Endodermal cell (in vitro differentiated cells): ENCODE measurements at regions not wholly inside any gene's neighbourhood (a gene's known extent, or its start where the extent isn't known, plus 50 kb on each side); places are given as distances from the start of the nearest gene placed in this dataset.
A peak's percentile ranks its signal among the peaks of the same experiment; 100 is the strongest.
"Not testable (repeated sequence)": the region's sequence is repeated elsewhere in the genome, so short reads cannot be mapped to it uniquely, and the experiment has no call there.

Source experiments
- DNase-seq: peaks from one replicate; pipeline ENCODE4 v3.0.0-alpha.2; 2017
- H3K27ac ChIP-seq: 2 replicates; pipeline ENCODE4 v1.5.1; 2013; ENCODE audit warnings: mild to moderate bottlenecking, low read depth, low read length, moderate library complexity
- H3K27me3 ChIP-seq: 2 replicates; pipeline ENCODE4 v1.6.1; 2013; ENCODE audit warnings: mild to moderate bottlenecking, low read length, moderate library complexity; ENCODE audit not compliant: insufficient read depth, control insufficient read depth, poor library complexity, severe bottlenecking
- H3K36me3 ChIP-seq: 2 replicates; pipeline ENCODE4 v1.7.0; 2013; ENCODE audit warnings: mild to moderate bottlenecking, low read length, moderate library complexity; ENCODE audit not compliant: control insufficient read depth, insufficient read depth
- H3K4me1 ChIP-seq: one replicate; pipeline ENCODE4 v1.7.0; 2013; ENCODE audit warnings: low read length; ENCODE audit not compliant: control insufficient read depth, insufficient read depth
- H3K4me3 ChIP-seq: 2 replicates; pipeline ENCODE4 v1.5.1; 2013; ENCODE audit warnings: mild to moderate bottlenecking, low read length, moderate library complexity
- H3K9ac ChIP-seq: 2 replicates; pipeline ENCODE4 v1.6.1; 2013; ENCODE audit warnings: mild to moderate bottlenecking, low read length, moderate library complexity; ENCODE audit not compliant: poor library complexity, severe bottlenecking; ENCODE audit errors: extremely low read depth
- H3K9me3 ChIP-seq: 2 replicates; pipeline ENCODE4 v1.6.1; 2013; ENCODE audit warnings: mild to moderate bottlenecking, low read length, moderate library complexity; ENCODE audit not compliant: control insufficient read depth
- H3K27ac Mint-ChIP-seq: 2 replicates; pipeline ENCODE4 v1.8.0; 2020; ENCODE audit warnings: mixed read lengths
- H3K27me3 Mint-ChIP-seq: 2 replicates; pipeline ENCODE4 v1.8.0; 2021; ENCODE audit warnings: mild to moderate bottlenecking, mixed read lengths; ENCODE audit not compliant: insufficient read depth
- H3K36me3 Mint-ChIP-seq: 2 replicates; pipeline ENCODE4 v1.8.0; 2020; ENCODE audit warnings: low read depth, mixed read lengths
- H3K4me1 Mint-ChIP-seq: 2 replicates; pipeline ENCODE4 v1.8.0; 2020; ENCODE audit warnings: mixed read lengths
- H3K4me3 Mint-ChIP-seq: 2 replicates; pipeline ENCODE4 v1.8.0; 2020; ENCODE audit warnings: mild to moderate bottlenecking, moderate library complexity, mixed read lengths
- H3K9me3 Mint-ChIP-seq: 2 replicates; pipeline ENCODE4 v1.8.0; 2020; ENCODE audit warnings: mild to moderate bottlenecking, mixed read lengths
- CTCF ChIP-seq: fragments of 200-600 bp; sonication (generic); conservative IDR thresholded peaks from 2 replicates; pipeline ENCODE4 v1.5.0; 2021; ENCODE audit warnings: antibody characterized with exemption, mild to moderate bottlenecking
- WGBS, 2 experiments: methylation state at CpG; one replicate each; pipeline versions ENCODE4 v1.1.5 to v1.1.7; 2013; ENCODE audit warnings: missing lambda C conversion rate in 2 of 2, mixed read lengths in 1 of 2; ENCODE audit not compliant: insufficient coverage in 1 of 2, insufficient read length in 1 of 2; 5-methylcytosine and 5-hydroxymethylcytosine counted together

- no peak overlapping the region for H3K27ac ChIP-seq
- Mint-ChIP-seq H3K36me3 (no peaks in the 10 kb centered on the region), H3K27ac (no peak overlapping the region), H3K4me3 (no peak overlapping the region), H3K4me1 (peaks cover 28% of the 10 kb centered on the region), H3K27me3 (peaks cover 13% of the 10 kb centered on the region), H3K9me3 (no peaks in the 10 kb centered on the region)
- no peaks in the 10 kb centered on the region for H3K4me1 ChIP-seq
- DNase-seq = no peak
- H3K4me3 ChIP-seq = no peak overlapping the region
- H3K9me3 ChIP-seq = no peaks in the 10 kb centered on the region
- no peak overlapping the region for H3K9ac ChIP-seq
- H3K27me3 ChIP-seq = no peaks in the 10 kb centered on the region
- 89% methylated on average over 4 to 6 of the region's 6 CpGs for WGBS, 2 experiments
- H3K36me3 ChIP-seq = no peaks in the 10 kb centered on the region
- TF ChIP-seq CTCF = no peak
Observed at GRCh38 chrX:131199091-131199490, 90.0 kb downstream of the IGSF1 start.

GRCh38 chrX:131187206-131187605, 101.9 kb downstream of the IGSF1 start:
- Mint-ChIP-seq H3K4me3 (no peak overlapping the region), H3K36me3 (no peaks in the 10 kb centered on the region), H3K27me3 (no peaks in the 10 kb centered on the region), H3K27ac (no peak overlapping the region), H3K9me3 (no peaks in the 10 kb centered on the region), H3K4me1 (peaks cover 8% of the 10 kb centered on the region)
- 72% methylated on average over 1 of the region's 1 CpG; no CpG with 5 or more reads in 1 of the 2 experiments for WGBS, 2 experiments
- H3K27me3 ChIP-seq = no peaks in the 10 kb centered on the region
- no peaks in the 10 kb centered on the region for H3K9me3 ChIP-seq
- peak; percentile 66 for TF ChIP-seq CTCF
- no peaks in the 10 kb centered on the region for H3K36me3 ChIP-seq
- no peaks in the 10 kb centered on the region for H3K4me1 ChIP-seq
- no peak overlapping the region for H3K9ac ChIP-seq
- no peak overlapping the region for H3K27ac ChIP-seq
- peak; percentile 45 for DNase-seq
- H3K4me3 ChIP-seq = no peak overlapping the region

- Histone ChIP-seq H3K4me1 (no peaks in the 10 kb centered on the region), H3K4me3 (no peak overlapping the region), H3K27me3 (no peaks in the 10 kb centered on the region), H3K9me3 (no peaks in the 10 kb centered on the region), H3K27ac (no peak overlapping the region), H3K9ac (no peak overlapping the region), H3K36me3 (no peaks in the 10 kb centered on the region)
- DNase-seq = no peak
- H3K4me3 Mint-ChIP-seq = no peak overlapping the region
- no peak overlapping the region for H3K27ac Mint-ChIP-seq
- no peaks in the 10 kb centered on the region for H3K9me3 Mint-ChIP-seq
- WGBS, 2 experiments = 100% methylated on average over 1 of the region's 1 CpG; no CpG with 5 or more reads in 1 of the 2 experiments
- peaks cover 15% of the 10 kb centered on the region for H3K27me3 Mint-ChIP-seq
- no peaks in the 10 kb centered on the region for H3K36me3 Mint-ChIP-seq
- no peak for TF ChIP-seq CTCF
- no peaks in the 10 kb centered on the region for H3K4me1 Mint-ChIP-seq
Observed at GRCh38 chrX:131170148-131170547, 112.0 kb downstream of the ARHGAP36 start.

GRCh38 chrX:131163645-131164044, 105.5 kb downstream of the ARHGAP36 start:
- H3K27ac ChIP-seq, DNase-seq, H3K4me3 ChIP-seq, H3K9me3 ChIP-seq, H3K9me3 Mint-ChIP-seq, H3K4me1 ChIP-seq, H3K27ac Mint-ChIP-seq, H3K36me3 ChIP-seq, H3K4me3 Mint-ChIP-seq, H3K27me3 ChIP-seq, H3K36me3 Mint-ChIP-seq, H3K9ac ChIP-seq, H3K4me1 Mint-ChIP-seq: not testable (repeated sequence)
- WGBS, 2 experiments = 82 to 92% methylated on average over 3 to 4 of the region's 4 CpGs
- H3K27me3 Mint-ChIP-seq = peaks cover 31% of the 10 kb centered on the region

GRCh38 chrX:131157656-131158055, 99.5 kb downstream of the ARHGAP36 start:
- not testable (repeated sequence) for H3K4me1 Mint-ChIP-seq, H3K36me3 ChIP-seq, H3K9ac ChIP-seq, H3K9me3 ChIP-seq, H3K27me3 ChIP-seq, H3K4me1 ChIP-seq, DNase-seq, H3K36me3 Mint-ChIP-seq, H3K9me3 Mint-ChIP-seq, H3K27ac ChIP-seq
- WGBS, 2 experiments = 4% methylated on average over 10 of the region's 16 CpGs; no CpG with 5 or more reads in 1 of the 2 experiments
- peak overlapping the region; percentile 94 for H3K27ac Mint-ChIP-seq
- peaks cover 34% of the 10 kb centered on the region for H3K27me3 Mint-ChIP-seq
- H3K4me3 Mint-ChIP-seq = peak overlapping the region; percentile 87
- peak overlapping the region; percentile 60 for H3K4me3 ChIP-seq
